NCI-H510A (cell line): ENCODE measurements at regions not wholly inside any gene's neighbourhood (a gene's known extent, or its start where the extent isn't known, plus 50 kb on each side); places are given as distances from the start of the nearest gene placed in this dataset.
"Not testable (repeated sequence)": the region's sequence is repeated elsewhere in the genome, so short reads cannot be mapped to it uniquely, and the experiment has no call there.

Source experiments
- DNase-seq: peaks from one replicate; lab custom pipeline; 2025; lab: John Stamatoyannopoulos, UW

- no peak for DNase-seq
Measured at GRCh38 chr18:66872277-66872676, 268.4 kb upstream of the CDH19 start.

- DNase-seq, result no peak
Measured at GRCh38 chr18:66867653-66868052, 263.8 kb upstream of the CDH19 start.

GRCh38 chr18:66866427-66866940 lies 262.6 kb upstream of the CDH19 start:
- DNase-seq, result not testable (repeated sequence)

- DNase-seq, result no peak
Measured at GRCh38 chr18:66838340-66838987, 234.6 kb upstream of the CDH19 start.

- DNase-seq, result no peak
Measured at GRCh38 chr18:66833646-66834045, 229.8 kb upstream of the CDH19 start.

GRCh38 chr18:66826211-66826610 lies 222.3 kb upstream of the CDH19 start:
- DNase-seq, result no peak

- DNase-seq, result no peak
Measured at GRCh38 chr18:66825347-66825746, 221.5 kb upstream of the CDH19 start.

GRCh38 chr18:66819235-66819634 lies 215.3 kb upstream of the CDH19 start:
- DNase-seq, result no peak

- no peak for DNase-seq
Measured at GRCh38 chr18:66813138-66813537, 209.2 kb upstream of the CDH19 start.

GRCh38 chr18:66795051-66795450 lies 191.2 kb upstream of the CDH19 start:
- DNase-seq, result no peak

GRCh38 chr18:66792466-66792865 lies 188.6 kb upstream of the CDH19 start:
- no peak for DNase-seq

GRCh38 chr18:66780609-66781008 lies 176.7 kb upstream of the CDH19 start:
- no peak for DNase-seq

GRCh38 chr18:66778048-66778447 lies 174.2 kb upstream of the CDH19 start:
- no peak for DNase-seq

- DNase-seq, result no peak
Measured at GRCh38 chr18:66769375-66769774, 165.5 kb upstream of the CDH19 start.

GRCh38 chr18:66764230-66764629 lies 160.3 kb upstream of the CDH19 start:
- DNase-seq, result no peak

GRCh38 chr18:66761166-66761565 lies 157.3 kb upstream of the CDH19 start:
- no peak for DNase-seq

GRCh38 chr18:66760559-66760958 lies 156.7 kb upstream of the CDH19 start:
- no peak for DNase-seq

- no peak for DNase-seq
Measured at GRCh38 chr18:66759050-66759828, 155.3 kb upstream of the CDH19 start.

- no peak for DNase-seq
Measured at GRCh38 chr18:66757946-66758345, 154.1 kb upstream of the CDH19 start.

- DNase-seq, result peak; percentile 6
Measured at GRCh38 chr18:66754335-66754734, 150.4 kb upstream of the CDH19 start.

GRCh38 chr18:66752733-66753132 lies 148.8 kb upstream of the CDH19 start:
- DNase-seq, result no peak

GRCh38 chr18:66749481-66750035 lies 145.7 kb upstream of the CDH19 start:
- DNase-seq, result no peak

- DNase-seq, result no peak
Measured at GRCh38 chr18:66749030-66749429, 145.1 kb upstream of the CDH19 start.
